SK-N-MC (cell line): ENCODE measurements at regions not wholly inside any gene's neighbourhood (a gene's known extent, or its start where the extent isn't known, plus 50 kb on each side); places are given as distances from the start of the nearest gene placed in this dataset.

Experiments
- EZH2 ChIP-seq: fragments of 200-600 bp; sonication (generic); IDR thresholded peaks from one replicate; pipeline ENCODE4 v1.6.1; 2017; ENCODE audit warnings: antibody characterized with exemption
- POLR2AphosphoS5 ChIP-seq: IDR thresholded peaks from 2 replicates; pipeline ENCODE4 v1.6.1; 2012; ENCODE audit warnings: mild to moderate bottlenecking, low read depth, low read length, borderline replicate concordance

GRCh38 chr13:79972066-79972569, 368.8 kb downstream of the SPRY2 start:
- TF ChIP-seq EZH2 (no peak), POLR2AphosphoS5 (no peak)
